NCI-H146 (cell line): ENCODE measurements at regions not wholly inside any gene's neighbourhood (a gene's known extent, or its start where the extent isn't known, plus 50 kb on each side); places are given as distances from the start of the nearest gene placed in this dataset.

ENCODE experiments used
- DNase-seq: peaks from one replicate; lab custom pipeline; 2025; lab: John Stamatoyannopoulos, UW

DNA sequence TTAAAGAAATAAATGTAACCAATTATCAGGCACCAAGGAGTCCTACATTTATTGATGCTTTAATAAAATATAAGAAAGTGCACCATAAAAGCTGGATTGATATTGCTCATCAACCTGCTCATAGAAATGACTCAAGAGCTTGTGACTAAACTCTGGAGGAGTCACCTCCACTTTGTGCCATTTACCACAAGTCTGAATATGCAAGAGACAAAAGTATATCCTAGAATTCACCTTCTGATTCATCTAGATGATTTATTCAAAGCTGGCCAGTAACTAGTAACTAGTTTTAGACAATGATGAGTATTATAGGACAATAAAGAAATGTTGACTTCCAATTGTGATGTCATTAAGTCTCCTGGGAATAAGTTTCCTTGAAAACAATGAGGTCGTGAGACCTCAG lies 146.0 kb upstream of the SOX11 start:
- DNase-seq, result no peak

DNA sequence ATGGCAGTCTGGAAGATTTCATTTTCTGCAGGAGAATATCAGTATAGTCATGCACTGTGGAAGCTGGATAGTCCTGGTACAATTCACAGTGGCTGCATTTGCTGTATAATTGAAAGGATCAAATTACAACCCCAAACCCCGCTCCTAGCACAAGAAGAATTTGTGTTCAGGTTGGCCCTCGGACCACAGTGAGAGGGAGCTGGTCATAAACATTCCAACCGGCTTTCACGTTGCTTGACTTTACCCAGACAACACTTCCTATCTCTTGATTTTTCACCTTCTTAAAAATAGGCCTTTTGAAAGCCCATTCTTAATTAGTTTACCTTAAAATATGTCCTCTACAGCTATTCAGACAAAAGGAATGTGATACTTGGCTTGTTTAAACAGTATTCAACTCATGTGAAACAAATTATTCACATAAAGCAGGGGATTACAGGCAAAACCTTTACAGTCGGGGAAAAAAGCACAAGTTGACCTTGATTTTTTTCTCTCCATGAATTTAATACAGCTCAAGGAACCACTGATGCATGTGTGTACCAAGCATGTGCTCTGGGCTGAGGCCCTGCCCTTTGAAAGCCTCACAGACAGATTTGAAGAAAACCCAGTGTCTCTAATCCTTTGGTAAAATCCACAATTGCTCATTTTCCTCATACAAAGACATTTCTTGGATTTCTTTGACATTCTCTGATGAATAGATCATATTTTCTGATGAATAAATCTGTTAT lies 143.0 kb upstream of the SOX11 start:
- peak; percentile 59 for DNase-seq

DNA sequence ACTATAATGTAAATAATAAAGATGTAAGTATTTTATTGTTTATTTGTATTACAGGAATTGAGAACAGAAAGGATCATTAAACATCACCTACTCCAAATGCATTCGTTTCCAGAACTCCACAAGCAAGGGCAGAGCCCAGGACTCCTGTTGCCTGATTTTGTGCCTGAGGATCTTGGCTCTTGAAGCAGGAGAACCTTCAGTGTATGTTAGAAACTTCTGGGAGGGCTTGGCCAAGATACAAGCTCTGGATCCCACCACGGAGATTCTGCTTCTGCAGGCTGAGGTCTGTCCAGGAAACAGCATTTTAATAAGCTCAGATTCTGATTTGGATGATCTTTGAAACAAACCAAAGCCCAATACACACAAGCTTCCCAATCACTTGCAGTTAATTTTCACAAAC lies 142.4 kb upstream of the SOX11 start:
- DNase-seq, result no peak

DNA sequence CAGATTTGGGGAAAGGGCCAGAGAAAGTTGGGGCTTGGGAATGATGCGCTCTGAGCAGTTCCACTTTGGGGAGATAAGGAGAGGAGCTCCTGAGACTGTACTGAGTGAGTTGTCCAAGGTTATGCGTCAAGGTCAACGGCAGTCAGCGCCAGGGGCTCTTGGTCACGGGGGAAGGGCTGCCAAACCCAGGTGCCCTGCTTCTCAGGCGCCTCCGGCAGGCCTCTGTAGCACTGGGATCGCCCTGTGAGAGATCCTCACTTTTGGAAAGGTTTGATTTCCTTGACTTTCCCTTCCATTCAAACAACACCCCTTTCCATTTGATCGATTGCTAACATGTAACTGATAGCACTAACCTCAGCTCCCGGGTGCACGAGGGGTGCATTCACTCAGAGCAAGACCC lies 136.5 kb upstream of the SOX11 start:
- no peak for DNase-seq

DNA sequence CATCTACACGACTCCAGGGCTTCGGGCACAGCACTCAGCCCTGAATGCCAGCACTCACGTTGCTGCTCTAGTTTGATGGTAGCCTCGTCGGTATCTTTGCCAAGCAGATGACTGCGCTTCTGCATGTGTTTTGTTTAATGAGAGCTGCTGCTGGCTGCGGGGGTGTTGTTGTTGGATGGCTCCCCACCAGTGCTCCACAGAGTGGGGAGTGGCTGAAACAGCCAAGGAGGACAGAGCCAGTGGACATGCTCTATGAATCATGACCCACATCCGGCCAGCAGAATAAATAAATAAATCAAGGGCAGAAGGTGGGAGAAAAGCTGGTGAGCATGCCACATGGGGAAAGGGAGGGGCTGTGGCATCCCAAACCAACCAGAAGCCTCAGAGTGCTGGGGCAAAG lies 131.2 kb upstream of the SOX11 start:
- peak; percentile 8 for DNase-seq

DNA sequence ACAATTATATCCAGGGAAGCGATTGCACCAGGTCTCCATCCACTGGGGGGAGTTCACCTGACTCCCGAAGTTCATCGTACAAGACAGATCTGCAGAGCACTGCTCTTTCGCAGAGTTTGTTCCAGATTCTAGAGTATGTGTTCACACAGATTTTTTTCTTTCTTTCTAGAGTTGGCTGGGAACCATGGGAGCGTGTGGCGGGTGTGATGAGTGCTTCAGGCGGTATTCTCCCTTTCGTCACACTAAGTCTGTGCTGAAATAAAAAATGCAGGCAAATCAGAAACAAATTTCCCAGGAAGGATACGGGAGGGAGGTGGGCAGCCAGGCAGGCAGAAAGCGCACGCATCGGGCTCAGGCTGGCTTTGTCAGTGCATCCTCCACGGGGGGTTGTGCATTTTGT lies 129.8 kb upstream of the SOX11 start:
- no peak for DNase-seq

DNA sequence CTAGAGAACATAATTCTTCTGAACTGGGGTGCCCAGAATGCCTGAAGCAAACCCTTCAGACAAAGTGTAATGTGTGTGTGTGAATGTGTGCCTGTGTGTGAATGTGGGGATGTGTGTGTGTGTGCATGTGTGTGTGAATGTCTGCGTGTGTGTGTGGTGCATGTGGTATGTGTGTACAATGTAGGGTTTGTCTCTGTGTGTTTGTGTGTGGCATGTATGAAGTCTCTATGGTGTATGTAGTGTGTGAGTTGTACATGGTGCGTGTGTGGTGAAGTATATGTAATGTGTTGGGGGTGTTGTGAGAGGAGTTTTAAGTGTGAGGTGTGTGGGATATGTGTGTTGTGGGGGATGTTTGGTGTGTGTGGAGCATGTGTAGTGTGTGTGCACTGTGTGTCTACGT lies 129.3 kb upstream of the SOX11 start:
- DNase-seq, result no peak

DNA sequence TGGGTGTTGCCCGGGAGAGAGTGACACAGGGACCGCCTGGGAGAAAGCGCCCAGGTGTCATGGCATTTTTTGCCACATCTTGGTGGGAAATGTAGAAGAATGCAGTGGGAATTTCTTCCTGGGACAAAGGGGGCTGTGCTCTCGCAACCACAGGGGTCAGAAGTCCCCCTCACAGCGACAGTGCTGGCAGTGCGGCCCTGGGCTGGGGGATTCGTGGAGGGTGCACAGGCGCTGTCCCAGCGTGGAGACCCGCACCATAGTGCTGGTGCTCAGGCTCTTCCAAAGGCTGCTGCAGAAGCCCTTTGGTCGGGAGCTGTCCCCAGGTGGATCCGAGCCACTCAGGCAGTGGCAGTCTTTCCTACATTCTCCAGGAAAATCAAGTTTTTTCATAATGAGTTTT lies 128.8 kb upstream of the SOX11 start:
- no peak for DNase-seq

DNA sequence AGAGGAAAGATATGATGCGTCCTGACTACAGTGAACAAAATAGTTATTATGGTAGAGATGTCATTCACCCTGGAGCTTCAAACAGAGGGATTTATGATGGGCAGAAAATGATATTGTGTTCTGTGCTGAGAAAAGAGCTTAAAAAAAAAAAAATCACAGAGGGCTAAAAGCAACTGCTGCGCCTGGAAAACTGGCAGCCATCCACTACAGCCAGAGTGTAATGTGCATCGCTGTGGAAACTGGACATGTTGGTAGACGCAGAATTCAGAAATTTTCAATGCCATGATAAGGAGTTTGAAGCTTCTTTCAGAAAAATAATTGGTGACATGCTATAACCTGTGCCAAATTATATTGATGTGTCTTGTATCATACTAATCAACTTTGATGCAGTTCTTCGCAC lies 122.9 kb upstream of the SOX11 start:
- DNase-seq, result no peak

DNA sequence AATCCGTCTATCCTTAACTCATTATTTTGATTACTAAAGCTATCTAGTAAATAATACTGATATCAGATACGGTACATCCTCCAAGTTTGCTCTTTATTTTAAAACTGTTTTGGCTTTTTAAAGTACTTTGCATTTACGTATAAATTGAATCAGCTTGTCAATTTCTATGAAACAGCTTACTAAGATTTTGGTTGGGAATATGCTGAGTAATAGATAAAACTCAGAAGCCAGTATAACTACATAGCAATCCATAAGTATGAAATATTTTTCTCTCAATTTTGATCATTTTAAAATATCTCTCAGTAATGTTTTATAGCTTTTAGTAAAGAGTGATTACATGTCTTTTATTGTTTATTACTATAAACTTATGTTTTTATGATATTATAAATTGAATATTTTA lies 116.2 kb upstream of the SOX11 start:
- no peak for DNase-seq

DNA sequence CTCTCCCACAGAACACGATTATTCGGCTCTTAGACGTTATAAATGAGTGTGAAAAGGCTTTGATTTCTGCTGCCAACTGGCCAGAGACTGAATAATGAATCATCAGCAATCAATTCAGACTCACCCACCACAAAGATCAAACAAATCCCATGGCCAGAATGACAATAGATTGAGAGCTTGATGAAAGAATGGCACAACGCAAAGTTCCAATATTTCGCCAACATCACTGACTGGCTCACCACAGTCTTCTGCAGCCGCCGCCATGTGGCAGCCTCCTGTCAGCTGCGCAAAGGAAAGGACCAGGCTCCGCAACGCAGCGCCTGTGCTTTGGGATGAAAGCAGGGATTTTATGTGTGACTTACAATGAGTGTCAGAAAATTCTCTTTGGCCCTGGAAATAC lies 104.4 kb upstream of the SOX11 start:
- no peak for DNase-seq

DNA sequence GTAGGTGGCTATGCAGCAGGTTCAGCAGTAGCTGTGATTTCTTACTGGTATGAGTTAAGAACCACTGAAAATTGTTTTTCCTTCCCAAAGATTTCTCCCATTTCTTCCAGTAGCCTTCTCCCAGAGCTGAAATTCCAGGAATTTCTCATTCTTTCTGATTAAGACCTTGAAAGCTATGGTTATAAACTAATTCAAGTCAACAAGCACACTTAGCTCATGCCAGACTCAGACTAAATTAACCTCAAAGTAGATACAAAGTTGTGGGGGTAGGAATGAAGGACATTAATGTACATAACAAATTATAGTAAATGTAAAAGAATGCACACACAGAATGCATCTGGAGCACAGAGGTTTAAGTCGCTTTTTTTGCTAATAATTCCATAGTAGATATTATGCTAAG lies 103.6 kb upstream of the SOX11 start:
- no peak for DNase-seq

DNA sequence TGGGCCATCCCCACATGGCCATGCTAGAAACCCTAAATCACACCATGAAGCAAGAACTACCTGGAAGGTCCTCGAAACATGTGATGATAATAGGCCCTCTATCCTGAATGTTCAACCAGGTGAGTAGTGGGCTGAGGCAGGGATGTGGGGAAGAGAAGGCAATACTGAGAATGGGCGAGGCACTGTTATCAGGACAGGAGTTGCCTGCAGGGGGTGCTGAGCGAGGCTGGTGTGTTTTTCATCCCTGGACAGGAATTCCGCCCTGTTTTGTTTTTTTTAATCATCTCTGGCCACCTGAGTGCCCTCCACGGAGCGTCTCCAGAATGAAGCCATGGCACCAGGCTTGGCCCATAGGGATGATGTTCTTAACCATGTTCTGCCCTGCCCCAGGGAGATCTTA lies 103.0 kb upstream of the SOX11 start:
- peak; percentile 17 for DNase-seq

DNA sequence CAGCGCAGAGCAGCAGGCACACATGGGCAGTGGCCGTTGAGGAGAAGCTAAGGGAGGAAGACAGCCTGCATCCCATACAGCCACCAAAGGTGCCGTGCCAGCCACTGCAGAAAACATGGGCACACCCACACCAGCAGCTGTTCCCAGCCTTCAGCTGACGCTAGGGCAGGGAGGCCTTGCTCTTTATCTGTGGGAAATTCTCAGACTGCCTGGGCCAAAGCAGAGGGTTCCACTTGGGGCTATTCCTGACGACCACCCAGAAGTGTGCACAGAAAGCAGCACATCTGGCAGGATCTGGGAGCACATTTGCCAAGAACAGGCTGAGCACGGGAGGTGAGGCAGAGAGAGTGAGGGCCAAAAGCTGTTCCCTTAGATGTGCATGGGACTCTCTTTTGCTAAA lies 101.3 kb upstream of the SOX11 start:
- no peak for DNase-seq

DNA sequence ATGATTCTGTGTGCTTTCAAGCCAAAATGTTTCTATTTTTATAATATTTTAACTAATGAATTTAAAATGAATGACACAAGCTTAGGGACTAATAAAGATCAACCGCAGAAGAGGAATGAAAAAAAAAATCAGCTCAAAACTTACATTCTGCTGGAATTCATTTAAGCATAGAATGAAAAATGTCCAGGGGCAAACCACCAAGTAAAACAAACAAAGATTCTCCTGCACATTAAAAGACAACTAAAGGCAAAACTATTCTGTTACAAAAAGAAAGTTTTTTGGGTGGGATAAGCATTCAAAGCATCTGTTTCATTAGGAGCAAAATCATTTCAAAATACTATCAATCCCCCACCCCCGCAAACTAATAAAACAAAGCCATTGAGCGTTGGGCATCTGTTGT lies 99.3 kb upstream of the SOX11 start:
- no peak for DNase-seq

DNA sequence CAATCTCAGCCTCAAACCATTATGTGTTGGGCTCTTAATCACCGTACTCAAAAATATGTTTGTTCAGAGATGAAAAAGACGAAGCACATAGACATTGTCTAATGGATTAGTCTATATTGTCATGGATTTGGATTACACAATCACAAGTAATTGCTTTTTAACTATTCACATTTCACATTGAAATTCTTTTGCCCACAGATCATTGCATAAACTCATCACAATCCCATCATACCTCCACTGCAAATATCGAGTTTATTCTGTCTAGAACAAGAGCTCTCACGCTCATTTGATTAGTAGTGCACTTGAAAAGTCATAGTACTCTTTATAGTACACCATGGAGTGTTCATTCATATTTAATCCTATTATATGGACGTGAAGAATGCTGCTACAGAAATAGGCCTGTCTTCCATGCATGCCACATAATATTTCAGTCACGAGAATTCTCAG lies 97.9 kb upstream of the SOX11 start:
- DNase-seq, result no peak

DNA sequence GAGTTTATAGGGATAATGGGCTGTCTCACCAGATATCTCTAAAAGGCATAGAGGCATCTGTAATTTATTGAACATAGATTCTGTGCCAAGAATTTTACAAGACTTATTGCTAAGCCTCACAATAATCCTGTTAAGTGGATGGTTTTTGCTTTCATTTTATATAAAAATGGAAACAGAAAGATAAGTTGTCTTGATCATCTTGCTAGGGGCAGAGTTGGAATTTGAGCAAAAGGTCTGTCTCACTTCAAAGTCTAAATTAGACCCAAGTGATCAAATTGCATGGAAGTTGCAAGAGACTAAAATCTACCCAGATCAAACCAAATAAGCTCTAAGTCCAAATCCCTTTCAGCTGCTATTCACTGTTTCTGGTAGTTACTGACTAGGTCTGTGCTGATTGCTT lies 95.3 kb upstream of the SOX11 start:
- no peak for DNase-seq

DNA sequence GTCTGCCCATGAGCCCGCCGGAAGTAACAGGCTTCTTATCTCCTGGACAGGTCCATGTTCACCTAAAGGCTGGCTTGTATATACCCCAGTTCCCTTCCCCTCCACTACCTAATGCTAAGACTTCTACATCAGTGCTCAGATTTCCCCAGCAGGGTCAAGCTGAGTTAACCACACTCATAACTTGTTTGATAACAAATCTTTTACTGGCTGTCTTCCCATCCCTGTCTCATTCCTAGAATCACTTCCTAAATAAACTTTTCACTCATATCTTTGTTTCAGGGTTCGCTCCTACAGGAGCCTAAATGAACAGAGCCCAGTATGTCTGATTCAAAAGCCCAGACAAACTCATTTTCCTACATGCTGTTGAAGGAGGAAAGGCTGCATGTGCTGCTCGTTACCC lies 94.0 kb upstream of the SOX11 start:
- DNase-seq, result no peak

DNA sequence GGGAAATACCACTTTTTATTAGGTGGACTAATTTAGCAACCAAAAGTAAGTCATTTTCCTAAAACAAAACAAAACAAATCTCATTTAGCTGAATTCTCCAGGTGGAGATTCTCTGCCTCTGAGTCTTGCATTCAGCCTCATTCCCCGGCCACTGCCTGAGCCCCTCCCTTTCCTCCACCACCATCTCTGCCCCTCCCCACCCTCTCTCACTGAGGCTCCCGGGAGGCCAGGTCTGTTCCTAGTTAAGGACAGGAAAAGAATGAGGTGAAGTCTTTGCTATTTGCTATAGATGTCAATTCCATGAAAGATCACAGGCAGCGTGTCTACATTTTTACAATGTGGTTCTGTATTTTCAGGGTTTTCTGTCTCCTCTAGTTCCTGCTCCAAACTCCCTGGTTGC lies 83.0 kb upstream of the SOX11 start:
- no peak for DNase-seq

DNA sequence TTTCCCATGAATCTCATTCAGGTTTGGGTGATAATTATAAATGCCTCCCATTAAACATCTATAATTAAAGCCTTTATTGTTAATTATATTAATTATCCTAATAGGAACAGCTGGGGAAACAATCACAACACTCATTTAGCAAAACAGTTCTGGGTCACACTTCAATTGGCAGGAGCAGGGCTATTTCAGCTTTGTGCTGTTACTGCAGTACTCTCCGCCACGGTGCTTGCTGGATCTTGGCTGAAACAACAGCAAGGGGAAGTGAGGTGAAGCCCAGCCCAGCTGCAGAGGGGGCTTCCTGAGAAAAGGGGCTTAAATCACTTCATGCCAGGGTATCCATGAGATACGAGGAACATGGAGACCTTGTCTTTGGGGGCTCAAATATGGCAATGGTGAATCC lies 79.5 kb upstream of the SOX11 start:
- DNase-seq, result no peak

DNA sequence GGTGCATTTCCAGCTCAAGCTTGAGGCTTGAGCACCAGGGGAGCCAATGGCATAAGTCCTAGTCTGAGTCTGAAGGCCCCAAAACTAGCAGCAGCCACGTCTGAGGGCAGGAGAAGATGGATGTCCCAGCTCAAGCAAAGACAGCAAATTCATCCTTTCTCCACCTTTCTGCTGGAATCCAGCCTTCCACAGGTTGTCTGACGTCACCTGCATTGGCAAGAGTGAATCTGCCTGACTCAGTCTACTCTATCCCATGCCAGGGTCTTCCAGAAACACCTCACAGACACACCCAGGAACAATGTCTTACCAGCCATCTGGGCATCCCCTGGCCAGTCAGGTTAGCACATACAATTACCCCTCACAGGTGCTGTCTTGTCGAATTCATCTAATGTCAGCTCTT lies 76.2 kb upstream of the SOX11 start:
- no peak for DNase-seq

DNA sequence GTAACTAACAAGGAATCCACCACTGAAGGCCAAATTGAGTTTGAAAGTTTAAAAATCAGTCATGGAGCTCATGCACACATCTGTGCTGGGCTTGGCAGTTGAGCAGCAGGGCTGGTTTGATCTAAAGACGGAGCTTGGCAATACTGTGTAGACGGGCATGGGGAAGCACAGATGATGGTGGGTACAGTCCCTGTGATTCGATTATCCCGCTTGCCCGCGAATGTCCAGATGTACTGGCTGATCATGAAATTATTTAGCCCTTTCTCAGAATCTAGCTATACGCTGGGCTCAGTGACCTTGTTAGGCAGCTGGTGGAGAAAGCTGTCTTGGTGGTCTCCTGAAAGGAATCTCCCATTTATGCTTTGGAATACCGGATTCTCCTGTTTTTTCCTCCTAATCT lies 74.8 kb upstream of the SOX11 start:
- no peak for DNase-seq

DNA sequence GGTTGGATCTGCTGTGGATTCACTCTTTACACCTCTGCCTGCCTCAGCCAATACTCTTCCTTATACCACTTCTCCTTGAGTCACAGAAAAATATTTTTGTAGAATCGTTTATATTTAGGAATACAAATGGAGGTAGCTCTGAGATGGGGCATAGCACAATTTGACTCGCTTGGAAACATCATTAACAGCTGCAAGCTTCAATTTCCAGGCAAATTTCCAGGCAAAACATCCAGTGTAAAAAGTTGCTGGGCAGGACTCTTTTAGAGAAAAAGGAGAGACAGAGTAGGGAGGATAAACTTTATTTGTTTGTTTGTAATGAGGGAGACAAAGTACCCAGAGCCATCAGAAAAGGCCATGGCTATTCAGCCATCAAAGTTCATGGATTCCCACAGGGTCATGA lies 74.4 kb upstream of the SOX11 start:
- DNase-seq, result no peak

DNA sequence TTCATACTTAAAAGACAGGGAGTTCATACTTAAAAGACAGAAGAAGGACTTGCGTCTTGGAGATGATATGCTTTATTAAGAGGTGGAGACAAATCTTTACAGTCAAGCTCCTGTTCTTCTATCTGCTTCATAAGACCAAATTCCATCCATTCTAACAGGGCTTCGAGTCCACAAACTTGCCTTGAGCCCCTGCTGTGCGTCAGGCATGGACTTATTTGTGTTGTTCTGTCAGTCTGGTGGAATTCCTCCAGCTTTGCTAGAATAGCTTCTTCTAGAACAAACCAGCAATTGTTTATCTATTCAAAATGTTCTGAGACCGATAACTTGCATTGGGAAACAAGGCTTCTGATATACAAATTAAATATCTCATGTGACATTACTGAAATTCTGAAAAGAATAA lies 73.9 kb upstream of the SOX11 start:
- DNase-seq, result no peak
